ENCODE measurements at regions not wholly inside any gene's neighbourhood (a gene's known extent, or its start where the extent isn't known, plus 50 kb on each side); places are given as distances from the start of the nearest gene placed in this dataset.

DNA sequence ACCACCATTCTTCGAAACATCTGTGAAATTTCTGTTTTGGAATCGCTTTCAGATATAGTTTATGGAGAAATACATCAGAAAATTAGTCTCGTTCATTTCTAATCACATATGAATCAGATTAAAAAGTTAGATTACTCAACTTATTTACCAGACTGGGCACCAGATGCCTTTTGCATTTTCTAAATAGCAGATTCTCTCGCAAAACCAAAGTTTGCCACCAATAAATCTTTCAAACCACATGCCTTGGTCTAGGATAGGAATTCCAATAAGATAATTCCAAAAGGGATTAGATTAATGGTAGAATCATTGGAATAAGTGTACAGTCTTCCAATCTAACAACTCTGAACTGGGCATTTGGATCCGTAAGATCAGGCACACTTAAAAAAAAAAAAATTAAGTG is 160.4 kb upstream of the TAB2 start:
- TF ChIP-seq, protein P1, sequence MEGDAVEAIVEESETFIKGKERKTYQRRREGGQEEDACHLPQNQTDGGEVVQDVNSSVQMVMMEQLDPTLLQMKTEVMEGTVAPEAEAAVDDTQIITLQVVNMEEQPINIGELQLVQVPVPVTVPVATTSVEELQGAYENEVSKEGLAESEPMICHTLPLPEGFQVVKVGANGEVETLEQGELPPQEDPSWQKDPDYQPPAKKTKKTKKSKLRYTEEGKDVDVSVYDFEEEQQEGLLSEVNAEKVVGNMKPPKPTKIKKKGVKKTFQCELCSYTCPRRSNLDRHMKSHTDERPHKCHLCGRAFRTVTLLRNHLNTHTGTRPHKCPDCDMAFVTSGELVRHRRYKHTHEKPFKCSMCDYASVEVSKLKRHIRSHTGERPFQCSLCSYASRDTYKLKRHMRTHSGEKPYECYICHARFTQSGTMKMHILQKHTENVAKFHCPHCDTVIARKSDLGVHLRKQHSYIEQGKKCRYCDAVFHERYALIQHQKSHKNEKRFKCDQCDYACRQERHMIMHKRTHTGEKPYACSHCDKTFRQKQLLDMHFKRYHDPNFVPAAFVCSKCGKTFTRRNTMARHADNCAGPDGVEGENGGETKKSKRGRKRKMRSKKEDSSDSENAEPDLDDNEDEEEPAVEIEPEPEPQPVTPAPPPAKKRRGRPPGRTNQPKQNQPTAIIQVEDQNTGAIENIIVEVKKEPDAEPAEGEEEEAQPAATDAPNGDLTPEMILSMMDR (conservative IDR thresholded peaks at IDR 0.05; ENCODE audit: low read depth in 2 of 2), result no peak
- no peak for TF ChIP-seq EZH2 (IDR thresholded peaks at IDR 0.05; ENCODE audit: low read depth, unreplicated experiment)
- TF ChIP-seq POLR2AphosphoS5 (IDR thresholded peaks at IDR 0.05; ENCODE audit: low read depth), result no peak
- TF ChIP-seq, protein P2, sequence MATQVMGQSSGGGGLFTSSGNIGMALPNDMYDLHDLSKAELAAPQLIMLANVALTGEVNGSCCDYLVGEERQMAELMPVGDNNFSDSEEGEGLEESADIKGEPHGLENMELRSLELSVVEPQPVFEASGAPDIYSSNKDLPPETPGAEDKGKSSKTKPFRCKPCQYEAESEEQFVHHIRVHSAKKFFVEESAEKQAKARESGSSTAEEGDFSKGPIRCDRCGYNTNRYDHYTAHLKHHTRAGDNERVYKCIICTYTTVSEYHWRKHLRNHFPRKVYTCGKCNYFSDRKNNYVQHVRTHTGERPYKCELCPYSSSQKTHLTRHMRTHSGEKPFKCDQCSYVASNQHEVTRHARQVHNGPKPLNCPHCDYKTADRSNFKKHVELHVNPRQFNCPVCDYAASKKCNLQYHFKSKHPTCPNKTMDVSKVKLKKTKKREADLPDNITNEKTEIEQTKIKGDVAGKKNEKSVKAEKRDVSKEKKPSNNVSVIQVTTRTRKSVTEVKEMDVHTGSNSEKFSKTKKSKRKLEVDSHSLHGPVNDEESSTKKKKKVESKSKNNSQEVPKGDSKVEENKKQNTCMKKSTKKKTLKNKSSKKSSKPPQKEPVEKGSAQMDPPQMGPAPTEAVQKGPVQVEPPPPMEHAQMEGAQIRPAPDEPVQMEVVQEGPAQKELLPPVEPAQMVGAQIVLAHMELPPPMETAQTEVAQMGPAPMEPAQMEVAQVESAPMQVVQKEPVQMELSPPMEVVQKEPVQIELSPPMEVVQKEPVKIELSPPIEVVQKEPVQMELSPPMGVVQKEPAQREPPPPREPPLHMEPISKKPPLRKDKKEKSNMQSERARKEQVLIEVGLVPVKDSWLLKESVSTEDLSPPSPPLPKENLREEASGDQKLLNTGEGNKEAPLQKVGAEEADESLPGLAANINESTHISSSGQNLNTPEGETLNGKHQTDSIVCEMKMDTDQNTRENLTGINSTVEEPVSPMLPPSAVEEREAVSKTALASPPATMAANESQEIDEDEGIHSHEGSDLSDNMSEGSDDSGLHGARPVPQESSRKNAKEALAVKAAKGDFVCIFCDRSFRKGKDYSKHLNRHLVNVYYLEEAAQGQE (IDR thresholded peaks at IDR 0.05; ENCODE audit: unreplicated experiment), result no peak
